Heart left ventricle (tissue), 16 donors: ENCODE measurements at regions not wholly inside any gene's neighbourhood (a gene's known extent, or its start where the extent isn't known, plus 50 kb on each side); places are given as distances from the start of the nearest gene placed in this dataset.

ENCODE experiments used
- ATAC-seq, 4 donors: fragments of 200-7000 bp; cut with Tn5 transposase; one replicate each; pipeline ENCODE4 v1.9.1; 2020 to 2022; ENCODE audit warnings: moderate library complexity in 4 of 4, mild to moderate bottlenecking in 3 of 4, moderate number of reproducible peaks in 1 of 4
- DNase-seq, 5 donors: peaks; one replicate each; pipeline ENCODE4 v3.0.0-alpha.2; 2020
- H3K27ac ChIP-seq, 12 donors: fragments of 200-600 bp; sonication (generic) in 4 of 12; one replicate each; pipeline versions ENCODE4 v1.5.0 to v1.8.0; 2016 to 2022; ENCODE audit warnings: mild to moderate bottlenecking in 2 of 12
- H3K27me3 ChIP-seq, 9 donors: fragments of 200-600 bp; sonication (generic) in 2 of 9; one replicate each; pipeline versions ENCODE4 v1.5.1 to v1.8.0; 2016 to 2022; ENCODE audit warnings: mild to moderate bottlenecking in 3 of 9
- H3K36me3 ChIP-seq, 9 donors: fragments of 200-600 bp; sonication (generic) in 2 of 9; one replicate each; pipeline versions ENCODE4 v1.5.0 to v1.8.0; 2018 to 2022; ENCODE audit warnings: mild to moderate bottlenecking in 2 of 9
- H3K4me1 ChIP-seq, 12 donors: fragments of 200-600 bp; sonication (generic) in 4 of 12; one replicate each; pipeline versions ENCODE4 v1.5.0 to v1.8.0; 2016 to 2022; ENCODE audit warnings: mild to moderate bottlenecking in 3 of 12
- H3K4me3 ChIP-seq, 12 donors: fragments of 200-600 bp; sonication (generic) in 4 of 12; one replicate each; pipeline versions ENCODE4 v1.5.0 to v1.8.0; 2017 to 2022; ENCODE audit warnings: mild to moderate bottlenecking in 9 of 12, moderate library complexity in 4 of 12
- H3K9me3 ChIP-seq, 12 donors: fragments of 200-600 bp; sonication (generic) in 4 of 12; one replicate each; pipeline versions ENCODE4 v1.5.0 to v1.8.0; 2016 to 2022; ENCODE audit warnings: mild to moderate bottlenecking in 1 of 12
- POLR2A ChIP-seq, 2 donors: fragments of 450-650 bp; IDR thresholded peaks; one replicate each; pipeline ENCODE4 v1.6.1; 2017; ENCODE audit warnings: antibody characterized with exemption in 2 of 2, mild to moderate bottlenecking in 2 of 2, moderate library complexity in 2 of 2
- WGBS, 4 donors: extraction: QIAGEN DNeasy Blood & Tissue Kit in 2 of 4; methylation state at CpG; one replicate each; pipeline versions ENCODE4 v1.1.5 to v1.1.7; 2013 to 2018; 5-methylcytosine and 5-hydroxymethylcytosine counted together
- intact Hi-C, 10 donors: fragments of 100-400 bp; cut with DNase I; formaldehyde crosslinking; loops; one replicate each; pipeline versions ENCODE4 v1.11.1 to v1.14.2; 2022
- TF ChIP-seq, protein P1 (sequence below), 12 donors: fragments of 200-600 bp; sonication (generic) in 4 of 12; IDR thresholded peaks; one replicate each; pipeline versions ENCODE4 v1.5.0 to v1.8.0; 2018 to 2022; ENCODE audit warnings: antibody characterized with exemption in 12 of 12, mild to moderate bottlenecking in 5 of 12
- donor health status: ischemic (EF 13 %, LVEDD 7.1; RV severe dilation, severe dysfunction).
- donor health status: healthy with polysubstance abuse.
- donor health status: DM: no; HTN: yes; CAD: no.
- donor health status: DM: no; HTN: no; CAD: no.
- donor health status: ischemic (EF 25% LVEDD 6.9; RV normal size, moderate dysfunction).
- donor health status: ischemic (EF 25% LVEDD 5.7; RV mildly dilated, moderate dysfunction).
- donor health status: healthy.
- donor health status: DM: yes; HTN: yes; CAD: no.
- donor health status: ischemic (EF 35%, LVEDD 5.7; RV mildly dilated, moderate dysfunction).
- donor health status: nonischemic (EF 11% LVEDD 7.7; RV severe dilation, severe dysfunction).
- donor health status: DM: yes; HTN: yes; CAD: no.
- donor health status: PGD.
- donor health status: ischemic (EF 29% LVEDD 5.4; RV normal size, mild dysfunction).
- donor health status: nonischemic (EF 23%, LVEDD 6.1; RV moderate dilation, normal function).

DNA sequence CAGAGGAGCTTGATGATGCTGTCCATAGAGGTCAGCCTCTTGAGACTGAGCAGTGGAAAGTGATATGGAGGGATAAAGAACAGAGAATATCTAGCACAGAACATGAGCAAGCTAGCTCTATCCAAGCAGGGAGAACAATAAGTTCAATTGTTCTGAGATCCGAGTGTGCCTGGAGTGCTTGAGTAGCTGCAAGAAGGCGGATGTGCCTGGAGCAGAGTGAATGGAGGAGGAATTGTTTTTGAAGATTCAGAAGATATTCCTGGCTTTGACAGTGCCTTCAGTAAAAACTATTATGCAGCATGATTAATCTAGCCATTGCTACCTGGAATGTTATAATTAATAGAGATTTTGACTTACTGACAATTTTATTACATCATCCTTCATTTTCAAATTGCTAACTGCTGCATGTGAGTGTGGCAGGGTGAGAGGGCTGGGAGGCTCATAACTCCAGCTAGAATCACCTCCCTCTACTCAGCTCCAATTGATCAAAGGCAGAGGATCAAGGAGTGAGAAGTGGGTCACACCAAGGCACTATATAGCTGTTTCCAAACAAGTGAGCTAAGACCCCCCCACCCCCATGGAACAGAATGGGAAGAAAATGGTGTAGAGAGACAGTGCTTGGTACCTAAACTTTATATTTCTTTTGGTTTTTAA, 302.8 kb downstream of the ADRA2A start:
- peaks cover 0 to 4% (median 0%) of the 10 kb centered on the region in 9 donors for H3K27me3 ChIP-seq
- ATAC-seq: no peak
- no peak overlapping the region for H3K27ac ChIP-seq

DNA sequence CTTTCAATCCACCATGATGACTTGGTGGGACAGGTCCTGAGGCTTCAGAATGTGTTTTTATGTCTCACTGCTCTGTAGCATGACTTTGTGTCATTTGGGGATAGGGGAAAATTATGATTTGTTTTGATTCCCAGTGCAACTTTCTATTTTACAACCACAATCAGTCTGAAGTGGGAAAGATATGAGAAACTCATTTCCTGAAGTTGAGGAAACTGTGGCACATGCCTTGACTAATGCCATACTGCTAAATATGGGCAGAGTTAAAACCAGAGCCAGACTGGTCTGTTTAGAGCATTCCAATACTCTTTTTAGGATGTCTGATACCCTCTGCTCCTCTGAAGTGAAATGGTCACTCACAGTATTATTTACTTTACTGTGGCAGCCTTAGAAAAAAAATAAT, 307.7 kb downstream of the ADRA2A start:
- Histone ChIP-seq H3K4me3 (no peak overlapping the region), H3K27ac (no peak overlapping the region), H3K9me3 (no peaks in the 10 kb centered on the region), H3K4me1 (no peaks in the 10 kb centered on the region), H3K36me3 (no peaks in the 10 kb centered on the region), H3K27me3 (peaks cover 0 to 3% (median 0%) of the 10 kb centered on the region in 9 donors)
- no peak for DNase-seq
- intact Hi-C loops: no loop called here
- no peak for ATAC-seq
- TF ChIP-seq POLR2A (IDR thresholded peaks at IDR 0.05): no peak
- TF ChIP-seq, protein P1, sequence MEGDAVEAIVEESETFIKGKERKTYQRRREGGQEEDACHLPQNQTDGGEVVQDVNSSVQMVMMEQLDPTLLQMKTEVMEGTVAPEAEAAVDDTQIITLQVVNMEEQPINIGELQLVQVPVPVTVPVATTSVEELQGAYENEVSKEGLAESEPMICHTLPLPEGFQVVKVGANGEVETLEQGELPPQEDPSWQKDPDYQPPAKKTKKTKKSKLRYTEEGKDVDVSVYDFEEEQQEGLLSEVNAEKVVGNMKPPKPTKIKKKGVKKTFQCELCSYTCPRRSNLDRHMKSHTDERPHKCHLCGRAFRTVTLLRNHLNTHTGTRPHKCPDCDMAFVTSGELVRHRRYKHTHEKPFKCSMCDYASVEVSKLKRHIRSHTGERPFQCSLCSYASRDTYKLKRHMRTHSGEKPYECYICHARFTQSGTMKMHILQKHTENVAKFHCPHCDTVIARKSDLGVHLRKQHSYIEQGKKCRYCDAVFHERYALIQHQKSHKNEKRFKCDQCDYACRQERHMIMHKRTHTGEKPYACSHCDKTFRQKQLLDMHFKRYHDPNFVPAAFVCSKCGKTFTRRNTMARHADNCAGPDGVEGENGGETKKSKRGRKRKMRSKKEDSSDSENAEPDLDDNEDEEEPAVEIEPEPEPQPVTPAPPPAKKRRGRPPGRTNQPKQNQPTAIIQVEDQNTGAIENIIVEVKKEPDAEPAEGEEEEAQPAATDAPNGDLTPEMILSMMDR (IDR thresholded peaks at IDR 0.05): no peak

More for the DNA sequence above, 302.8 kb downstream of the ADRA2A start:
- Histone ChIP-seq H3K4me1 (no peaks in the 10 kb centered on the region), H3K36me3 (no peaks in the 10 kb centered on the region), H3K4me3 (no peak overlapping the region), H3K9me3 (no peaks in the 10 kb centered on the region)
- DNase-seq: no peak
- intact Hi-C loops: no loop called here
- TF ChIP-seq, protein P1 (IDR thresholded peaks at IDR 0.05): no peak
- no peak for TF ChIP-seq POLR2A (IDR thresholded peaks at IDR 0.05)
- 75 to 82% (median 77%) methylated on average over 2 of the region's 2 CpGs for WGBS, 4 donors

DNA sequence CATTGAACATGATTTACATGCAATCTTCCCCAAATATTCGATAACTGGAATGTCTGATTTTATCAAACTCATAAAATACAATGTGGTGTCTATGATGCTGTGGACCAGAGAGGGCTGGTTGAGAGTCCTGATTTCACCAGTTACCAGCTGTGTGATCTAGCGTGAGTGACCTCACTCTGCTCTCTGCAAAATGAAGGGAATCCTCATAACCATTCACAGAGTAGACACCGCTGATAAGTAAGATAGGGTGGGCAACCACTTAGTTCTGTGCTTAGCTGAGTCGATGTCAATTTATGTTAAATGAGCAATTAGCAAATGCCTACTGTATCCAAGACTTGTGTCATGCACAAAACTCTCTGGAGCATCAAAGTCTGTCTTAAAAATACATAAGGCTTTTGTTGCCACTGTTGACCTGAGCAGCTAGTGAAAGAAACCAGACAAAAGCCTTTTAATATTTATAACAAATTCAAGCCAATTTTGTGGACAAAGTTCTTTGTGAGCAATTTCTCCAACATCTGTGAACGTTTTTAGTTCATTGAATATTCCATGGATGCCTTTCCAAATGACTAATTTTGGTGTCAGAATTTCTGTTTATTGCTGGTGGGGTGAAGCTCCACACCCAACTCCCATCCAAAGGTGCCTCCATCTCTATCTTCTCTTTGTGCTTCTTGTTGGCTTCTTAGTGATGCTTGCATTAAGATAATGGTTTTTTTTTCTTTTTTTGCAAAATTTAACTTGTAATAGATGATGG, 314.2 kb downstream of the ADRA2A start:
- Histone ChIP-seq H3K27me3 (no peaks in the 10 kb centered on the region), H3K4me1 (no peaks in the 10 kb centered on the region), H3K27ac (no peak overlapping the region), H3K36me3 (no peaks in the 10 kb centered on the region), H3K9me3 (no peaks in the 10 kb centered on the region), H3K4me3 (no peak overlapping the region)
- DNase-seq: no peak
- 65 to 74% (median 70%) methylated on average over 5 of the region's 5 CpGs for WGBS, 4 donors
- intact Hi-C loops: no loop called here
- TF ChIP-seq, protein P1 (IDR thresholded peaks at IDR 0.05): no peak
- no peak for TF ChIP-seq POLR2A (IDR thresholded peaks at IDR 0.05)
- ATAC-seq: no peak

DNA sequence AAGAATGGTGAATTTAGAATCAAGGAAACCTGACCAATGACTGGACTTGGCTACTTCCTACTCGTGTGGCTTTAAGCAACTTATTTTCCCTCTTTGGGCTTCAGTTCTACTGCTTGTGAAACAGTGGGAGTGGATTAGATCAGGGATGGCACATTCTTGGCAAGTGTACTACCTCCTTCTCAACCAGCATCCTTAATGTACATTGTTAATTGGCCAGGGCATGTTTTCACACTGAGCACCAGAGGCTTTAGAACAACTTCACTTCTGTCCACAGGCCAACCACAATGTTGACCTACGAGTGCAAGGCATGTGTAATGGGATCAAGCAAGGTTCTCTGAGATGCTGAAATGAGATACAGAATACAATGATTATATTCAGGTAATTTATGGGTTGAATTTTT, 315.3 kb downstream of the ADRA2A start:
- Histone ChIP-seq H3K27me3 (no peaks in the 10 kb centered on the region), H3K27ac (no peak overlapping the region), H3K36me3 (no peaks in the 10 kb centered on the region), H3K4me3 (no peak overlapping the region), H3K9me3 (no peaks in the 10 kb centered on the region), H3K4me1 (no peaks in the 10 kb centered on the region)
- intact Hi-C loops: no loop called here
- 37 to 43% (median 43%) methylated on average over 2 of the region's 2 CpGs for WGBS, 4 donors
- DNase-seq: no peak
- ATAC-seq: no peak
- no peak for TF ChIP-seq POLR2A (IDR thresholded peaks at IDR 0.05)
- TF ChIP-seq, protein P1 (IDR thresholded peaks at IDR 0.05): no peak
